Body of pancreas (tissue), 4 donors: ENCODE measurements at regions not wholly inside any gene's neighbourhood (a gene's known extent, or its start where the extent isn't known, plus 50 kb on each side); places are given as distances from the start of the nearest gene placed in this dataset. TPM values are rescaled to one million over a fixed set of nuclear protein-coding genes. Genes with fewer than 3 reads are reported as not detected.
A peak's percentile ranks its signal among the peaks of the same experiment; 100 is the strongest.

Experiments
- ATAC-seq: fragments of 150-250 bp; one replicate; pipeline ENCODE4 v1.9.1; 2016
- DNase-seq, 4 donors: peaks; one replicate each; pipeline ENCODE4 v3.0.0-alpha.2; 2019
- H3K27ac ChIP-seq, 4 donors: fragments of 200-600 bp; sonication (generic); 1 replicate in 3 of 4; 2 replicates in 1 of 4; pipeline versions ENCODE4 v1.5.1 to v1.6.1; 2016 to 2019; ENCODE audit warnings: mild to moderate bottlenecking in 1 of 4, mixed read lengths in 1 of 4, moderate library complexity in 1 of 4
- H3K27me3 ChIP-seq, 2 donors: fragments of 200-600 bp; sonication (generic); one replicate each; pipeline ENCODE4 v1.6.0; 2016; ENCODE audit warnings: mild to moderate bottlenecking in 1 of 2
- H3K36me3 ChIP-seq, 2 donors: fragments of 200-600 bp; sonication (generic); replicated peaks in 1 of 2; 2 replicates each; pipeline ENCODE4 v1.5.1; 2016; ENCODE audit warnings: low read depth in 2 of 2; ENCODE audit not compliant: insufficient read depth in 1 of 2
- H3K4me1 ChIP-seq: fragments of 200-600 bp; sonication (generic); one replicate; pipeline ENCODE4 v1.6.0; 2016
- H3K4me3 ChIP-seq, 2 donors: fragments of 200-600 bp; sonication (generic); 1 replicate in 1 of 2; 2 replicates in 1 of 2; pipeline ENCODE4 v1.5.1; 2016 to 2019
- H3K9me3 ChIP-seq, 3 donors: fragments of 200-600 bp; sonication (generic); 1 replicate in 2 of 3; 2 replicates in 1 of 3; pipeline ENCODE4 v1.5.1; 2016
- CTCF ChIP-seq, 7 experiments: fragments of 450-650 bp in 4 of 7; fragments of 200-600 bp in 3 of 7; sonication (generic) in 3 of 7; IDR thresholded peaks; one replicate each; pipeline ENCODE4 v1.5.1; 2016 to 2019; ENCODE audit warnings: antibody characterized with exemption in 7 of 7
- POLR2A ChIP-seq, 3 donors: fragments of 450-650 bp; IDR thresholded peaks; one replicate each; pipeline ENCODE4 v1.6.1; 2016; ENCODE audit warnings: antibody characterized with exemption in 3 of 3, mild to moderate bottlenecking in 2 of 3
- WGBS, 2 donors: methylation state at CpG; one replicate each; pipeline ENCODE4 v1.1.5; 2017; 5-methylcytosine and 5-hydroxymethylcytosine counted together
- intact Hi-C: fragments of 100-400 bp; cut with DNase I; formaldehyde crosslinking; loops from one replicate; pipeline ENCODE4 v1.15.1; 2023
- microRNA counts, 2 donors: library from miRNA; unstranded; fragments of <30 nt; microRNA quantifications; one replicate each; lab custom pipeline; 2017
- microRNA-seq, 2 donors: library from miRNA; unstranded; fragments of <30 nt; microRNA quantifications; one replicate each; pipeline ENCODE4, GENCODE V29; 2016; ENCODE audit warnings: borderline number of aligned reads in 2 of 2, borderline replicate concordance in 2 of 2
- small RNA-seq: library from RNA; depleted of rRNA; stranded (forward); fragments of <200 nt; gene quantifications from one replicate; pipeline ENCODE3, GENCODE V24; 2016

- WGBS, 2 donors: 66 to 68% methylated on average over 7 of the region's 7 CpGs
- Histone ChIP-seq H3K27me3 (no peaks in the 10 kb centered on the region), H3K4me3 (no peak overlapping the region), H3K36me3 (no peaks in the 10 kb centered on the region), H3K9me3 (no peaks in the 10 kb centered on the region), H3K4me1 (peaks cover 4% of the 10 kb centered on the region), H3K27ac (no peak overlapping the region)
- TF ChIP-seq CTCF (IDR thresholded peaks at IDR 0.05): no peak
- no peak for TF ChIP-seq POLR2A (IDR thresholded peaks at IDR 0.05)
- no peak for DNase-seq
- intact Hi-C loops: no loop called here
- no peak for ATAC-seq
Measured at GRCh38 chr13:106623799-106624460, 56.0 kb upstream of the ARGLU1 start.

- Histone ChIP-seq H3K36me3 (no peaks in the 10 kb centered on the region), H3K27me3 (no peaks in the 10 kb centered on the region), H3K27ac (no peak overlapping the region), H3K4me3 (no peak overlapping the region), H3K4me1 (peaks cover 4% of the 10 kb centered on the region), H3K9me3 (no peaks in the 10 kb centered on the region)
- DNase-seq (no peak), ATAC-seq (no peak)
- intact Hi-C loops: no loop called here
- 36 to 39% methylated on average over 1 of the region's 1 CpG for WGBS, 2 donors
- TF ChIP-seq CTCF (IDR thresholded peaks at IDR 0.05) (no peak), POLR2A (IDR thresholded peaks at IDR 0.05) (no peak)
Measured at GRCh38 chr13:106621833-106622232, 53.9 kb upstream of the ARGLU1 start.

GRCh38 chr13:106619688-106620555 lies 52.0 kb upstream of the ARGLU1 start:
- Histone ChIP-seq H3K9me3 (no peaks in the 10 kb centered on the region), H3K4me3 (no peak overlapping the region), H3K27ac (no peak overlapping the region), H3K36me3 (no peaks in the 10 kb centered on the region), H3K27me3 (no peaks in the 10 kb centered on the region), H3K4me1 (peaks cover 4% of the 10 kb centered on the region)
- peak; percentile 91 for ATAC-seq
- 17 to 22% methylated on average over 10 of the region's 10 CpGs for WGBS, 2 donors
- peak; percentile 32 to 80 (median 70) for TF ChIP-seq CTCF (IDR thresholded peaks at IDR 0.05)
- no peak for TF ChIP-seq POLR2A (IDR thresholded peaks at IDR 0.05)
- DNase-seq: peak; percentile 24 to 54 (median 44)
- intact Hi-C loops: no loop called here

MicroRNAs encoded in the stretch of these regions (microRNA counts, 767-probe panel; counts per million panel counts)
- 0 to 736 counts per million in 2 donors for microRNA hsa-miR-1267 (lab: Ali Mortazavi, UCI)

Small RNAs in the stretch of these regions (microRNA-seq; reads per million reads assigned to microRNA genes)
- 0 reads per million in 2 donors for gene MIR1267

Small RNAs in the stretch of these regions (small RNA-seq; reads per million reads assigned to genes)
- not detected for gene MIR1267
- gene SNORD31B: not detected
